Activated naive CD4-positive, alpha-beta T cell treated with anti-CD3 and anti-CD28 coated beads, Interleukin-2, amount 10 ng/mL, durations not matched to agents 7 days and 5 days (primary cell): ENCODE measurements at regions not wholly inside any gene's neighbourhood (a gene's known extent, or its start where the extent isn't known, plus 50 kb on each side); places are given as distances from the start of the nearest gene placed in this dataset.

Experiments used
- CTCF ChIA-PET: fragments of 350-600 bp; sonication (Branson Sonifier 250); formaldehyde crosslinking; loops from one replicate; lab custom pipeline; 2021; ENCODE audit warnings: antibody characterized with exemption; lab: Charles Lee
- DNase-seq: peaks from one replicate; pipeline ENCODE4 v3.0.0-alpha.2; 2020
- H3K27ac Mint-ChIP-seq: one replicate; pipeline ENCODE4 v1.8.0; 2021; ENCODE audit warnings: mild to moderate bottlenecking, moderate library complexity, mixed read lengths
- H3K27me3 Mint-ChIP-seq: one replicate; pipeline ENCODE4 v1.8.0; 2021; ENCODE audit warnings: mild to moderate bottlenecking, mixed read lengths
- H3K36me3 Mint-ChIP-seq: one replicate; pipeline ENCODE4 v1.8.0; 2021; ENCODE audit warnings: mixed read lengths
- H3K4me1 Mint-ChIP-seq: one replicate; pipeline ENCODE4 v1.8.0; 2021; ENCODE audit warnings: mixed read lengths
- H3K4me3 Mint-ChIP-seq: one replicate; pipeline ENCODE4 v1.8.0; 2021; ENCODE audit warnings: mild to moderate bottlenecking, moderate library complexity, mixed read lengths
- H3K9me3 Mint-ChIP-seq: one replicate; pipeline ENCODE4 v1.8.0; 2021; ENCODE audit warnings: mixed read lengths

GRCh38 chr4:163930086-163930485 is 435.6 kb downstream of the TMA16 start:
- DNase-seq = no peak
- H3K4me1 Mint-ChIP-seq = no peaks in the 10 kb centered on the region
- H3K9me3 Mint-ChIP-seq = no peaks in the 10 kb centered on the region
- no peaks in the 10 kb centered on the region for H3K36me3 Mint-ChIP-seq
- H3K27me3 Mint-ChIP-seq = no peaks in the 10 kb centered on the region
- H3K4me3 Mint-ChIP-seq = no peak overlapping the region
- CTCF ChIA-PET = no interaction called here
- H3K27ac Mint-ChIP-seq = no peak overlapping the region

GRCh38 chr4:163932504-163932903 is 438.0 kb downstream of the TMA16 start:
- Mint-ChIP-seq H3K9me3 (no peaks in the 10 kb centered on the region), H3K4me3 (no peak overlapping the region), H3K27me3 (no peaks in the 10 kb centered on the region), H3K27ac (no peak overlapping the region), H3K4me1 (no peaks in the 10 kb centered on the region), H3K36me3 (no peaks in the 10 kb centered on the region)
- no peak for DNase-seq
- CTCF ChIA-PET = no interaction called here

DNA sequence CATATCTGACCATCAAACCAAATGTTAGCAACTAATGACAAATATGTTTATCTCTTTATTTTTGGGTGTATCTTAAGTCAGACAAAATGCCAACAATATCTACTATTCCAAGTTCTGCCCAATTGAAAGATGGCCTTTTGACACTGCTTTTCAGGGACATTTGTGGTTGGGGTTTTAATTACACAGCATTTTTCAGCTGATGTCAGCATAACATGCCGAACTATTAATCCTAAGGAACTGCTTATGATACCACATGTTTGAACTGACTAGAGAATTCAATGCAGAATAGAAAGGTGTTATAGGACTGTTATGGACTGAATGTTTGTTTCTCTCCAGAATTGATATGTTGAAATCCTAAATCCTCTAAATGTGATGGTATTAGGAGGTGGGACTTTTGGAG is 445.1 kb downstream of the TMA16 start:
- no peak overlapping the region for H3K4me3 Mint-ChIP-seq
- no peaks in the 10 kb centered on the region for H3K36me3 Mint-ChIP-seq
- no peak overlapping the region for H3K27ac Mint-ChIP-seq
- H3K27me3 Mint-ChIP-seq = no peaks in the 10 kb centered on the region
- no peak for DNase-seq
- H3K9me3 Mint-ChIP-seq = no peaks in the 10 kb centered on the region
- no peaks in the 10 kb centered on the region for H3K4me1 Mint-ChIP-seq
- CTCF ChIA-PET = no interaction called here

DNA sequence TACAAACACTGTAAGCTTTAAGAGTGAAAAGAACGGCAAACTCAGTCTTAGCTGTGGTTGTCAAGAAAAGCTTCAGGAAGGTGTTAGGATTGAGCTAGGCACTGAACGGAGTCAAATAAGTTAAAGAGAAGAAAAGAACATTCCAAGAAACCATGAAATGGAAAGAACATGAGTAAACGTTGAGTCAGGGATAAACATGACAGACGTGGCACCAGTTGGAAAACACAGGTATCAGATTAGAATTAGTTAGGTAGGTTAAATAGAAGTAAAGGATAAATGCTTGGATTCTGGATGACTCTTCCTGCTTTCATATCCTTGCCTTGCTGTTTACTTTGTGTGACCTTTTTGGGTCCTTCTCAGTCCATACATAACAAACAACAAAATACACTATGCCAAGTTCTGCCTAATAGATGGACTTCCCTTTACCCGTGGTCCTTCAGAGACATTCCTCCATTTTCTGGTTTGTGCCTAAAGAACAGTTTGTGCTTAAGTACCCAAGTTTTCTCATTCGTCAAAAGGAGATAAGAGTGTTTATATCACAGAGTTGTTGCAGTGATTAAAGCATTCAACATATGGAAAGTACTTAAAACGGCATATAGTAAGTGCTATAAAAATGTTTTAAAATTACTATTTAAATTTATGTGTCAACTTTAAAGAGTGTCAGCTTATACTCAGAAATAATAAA is 446.9 kb downstream of the TMA16 start:
- Mint-ChIP-seq H3K9me3 (no peaks in the 10 kb centered on the region), H3K27ac (no peak overlapping the region), H3K4me1 (no peaks in the 10 kb centered on the region), H3K36me3 (no peaks in the 10 kb centered on the region), H3K4me3 (no peak overlapping the region), H3K27me3 (no peaks in the 10 kb centered on the region)
- CTCF ChIA-PET = no interaction called here
- no peak for DNase-seq

DNA sequence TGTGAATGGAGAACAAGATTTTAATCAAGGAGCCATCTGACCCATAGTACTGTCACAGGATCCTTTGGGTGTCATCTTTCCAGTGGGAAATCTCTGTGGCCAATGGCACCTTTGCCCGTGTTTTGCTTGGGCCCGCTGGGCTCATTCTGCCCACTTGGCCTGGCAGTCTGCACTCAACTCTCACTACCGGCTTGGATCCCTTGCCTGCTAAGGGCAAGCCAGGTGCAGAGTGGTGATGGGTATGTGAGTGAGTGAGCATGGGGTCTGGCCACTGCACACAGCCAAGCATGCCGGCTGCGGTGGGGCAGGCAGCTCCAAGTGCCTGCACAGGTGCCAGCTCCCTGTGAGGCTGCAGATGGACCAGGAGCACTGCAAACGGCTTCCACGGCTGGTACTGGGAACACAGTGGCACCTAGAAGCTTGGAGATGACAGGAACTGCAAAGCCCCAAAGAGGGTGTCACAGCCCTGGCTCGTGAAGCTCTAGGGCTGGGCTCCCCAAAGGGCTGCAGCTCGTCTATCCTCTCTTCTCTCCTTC is 454.5 kb downstream of the TMA16 start:
- Mint-ChIP-seq H3K36me3 (no peaks in the 10 kb centered on the region), H3K27ac (no peak overlapping the region), H3K27me3 (no peaks in the 10 kb centered on the region), H3K9me3 (no peaks in the 10 kb centered on the region), H3K4me3 (no peak overlapping the region), H3K4me1 (no peaks in the 10 kb centered on the region)
- CTCF ChIA-PET = no interaction called here
- no peak for DNase-seq

GRCh38 chr4:163949976-163950601 is 455.6 kb downstream of the TMA16 start:
- no peaks in the 10 kb centered on the region for H3K27me3 Mint-ChIP-seq
- CTCF ChIA-PET = no interaction called here
- H3K4me1 Mint-ChIP-seq = no peaks in the 10 kb centered on the region
- DNase-seq = no peak
- H3K4me3 Mint-ChIP-seq = no peak overlapping the region
- no peak overlapping the region for H3K27ac Mint-ChIP-seq
- no peaks in the 10 kb centered on the region for H3K9me3 Mint-ChIP-seq
- no peaks in the 10 kb centered on the region for H3K36me3 Mint-ChIP-seq

DNA sequence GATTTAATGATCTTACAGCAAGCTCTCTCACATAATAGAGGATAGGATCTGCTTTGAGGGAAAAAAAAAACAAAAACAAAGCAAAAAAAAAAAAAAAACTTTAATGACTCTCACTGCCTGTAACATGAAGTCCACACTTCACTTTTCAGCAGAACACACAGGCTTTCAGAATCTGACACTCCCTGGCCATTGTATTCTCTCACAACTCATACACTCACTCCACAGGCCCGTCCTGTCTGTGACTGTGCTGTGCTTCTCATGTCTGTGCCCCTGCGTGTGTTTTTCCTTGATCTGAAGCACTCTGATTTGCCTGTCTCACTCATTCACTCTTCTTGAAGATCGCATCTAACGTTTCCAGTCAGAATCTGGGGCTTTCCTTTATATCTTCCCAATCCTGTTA is 460.8 kb downstream of the TMA16 start:
- DNase-seq = no peak
- Mint-ChIP-seq H3K4me1 (no peaks in the 10 kb centered on the region), H3K27me3 (no peaks in the 10 kb centered on the region), H3K27ac (no peak overlapping the region), H3K4me3 (no peak overlapping the region), H3K9me3 (no peaks in the 10 kb centered on the region), H3K36me3 (no peaks in the 10 kb centered on the region)
- CTCF ChIA-PET = no interaction called here

GRCh38 chr4:163958751-163959150 is 464.3 kb downstream of the TMA16 start:
- Mint-ChIP-seq H3K27ac (no peak overlapping the region), H3K4me1 (no peaks in the 10 kb centered on the region), H3K36me3 (no peaks in the 10 kb centered on the region), H3K4me3 (no peak overlapping the region), H3K27me3 (no peaks in the 10 kb centered on the region), H3K9me3 (no peaks in the 10 kb centered on the region)
- CTCF ChIA-PET = no interaction called here
- DNase-seq = no peak

- Mint-ChIP-seq H3K27me3 (no peaks in the 10 kb centered on the region), H3K4me3 (no peak overlapping the region), H3K9me3 (no peaks in the 10 kb centered on the region), H3K4me1 (no peaks in the 10 kb centered on the region), H3K27ac (no peak overlapping the region), H3K36me3 (no peaks in the 10 kb centered on the region)
- CTCF ChIA-PET = no interaction called here
- no peak for DNase-seq
These were observed 465.4 kb downstream of the TMA16 start for GRCh38 chr4:163959932-163960331.

DNA sequence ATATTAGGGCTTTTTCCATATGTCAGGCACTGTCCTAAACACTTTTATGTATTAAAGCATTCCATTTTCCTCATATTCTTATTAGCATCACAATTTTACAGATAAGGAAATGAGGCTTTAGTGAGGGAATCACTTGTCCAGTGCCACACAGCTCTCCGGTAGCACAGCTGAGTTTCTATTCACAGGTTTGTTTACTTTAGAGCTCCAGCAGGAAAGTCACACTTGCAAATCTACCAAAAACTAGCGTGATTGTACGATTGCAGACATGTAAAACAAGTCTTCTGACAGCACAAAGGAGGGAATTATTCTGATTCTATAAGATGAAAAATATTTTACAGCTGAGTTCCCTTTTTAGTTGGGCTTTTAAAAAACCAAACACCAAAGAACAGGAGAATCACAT is 472.1 kb downstream of the TMA16 start:
- CTCF ChIA-PET = no interaction called here
- no peak for DNase-seq
- no peaks in the 10 kb centered on the region for H3K27me3 Mint-ChIP-seq

DNA sequence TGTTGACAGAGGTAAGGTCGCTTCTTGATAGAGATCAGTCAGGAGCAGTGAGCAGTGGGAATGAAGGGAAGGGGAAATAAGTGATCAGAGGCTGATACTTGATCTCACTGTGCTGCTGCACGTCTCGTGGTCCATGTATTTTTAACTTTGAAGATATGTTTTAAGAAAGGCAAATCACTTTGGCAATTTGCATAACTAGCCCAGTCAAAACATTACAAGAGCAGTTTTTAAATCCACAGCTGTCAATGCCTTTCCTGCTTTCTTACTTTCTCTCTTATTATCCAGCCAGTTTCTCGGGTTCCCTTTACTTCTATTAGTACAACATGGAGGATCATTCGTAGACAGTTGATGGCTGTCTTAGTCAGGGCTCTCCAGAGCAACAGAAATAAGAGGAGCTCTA is 472.8 kb downstream of the TMA16 start:
- DNase-seq = no peak
- Mint-ChIP-seq H3K4me3 (no peak overlapping the region), H3K27ac (no peak overlapping the region), H3K9me3 (no peaks in the 10 kb centered on the region), H3K27me3 (no peaks in the 10 kb centered on the region), H3K36me3 (no peaks in the 10 kb centered on the region), H3K4me1 (no peaks in the 10 kb centered on the region)
- CTCF ChIA-PET = no interaction called here

More for the DNA sequence above, 472.1 kb downstream of the TMA16 start:
- Mint-ChIP-seq H3K36me3 (no peaks in the 10 kb centered on the region), H3K4me1 (no peaks in the 10 kb centered on the region), H3K27ac (no peak overlapping the region), H3K4me3 (no peak overlapping the region), H3K9me3 (no peaks in the 10 kb centered on the region)

GRCh38 chr4:163967710-163968109 is 473.2 kb downstream of the TMA16 start:
- Mint-ChIP-seq H3K27ac (no peak overlapping the region), H3K9me3 (no peaks in the 10 kb centered on the region), H3K4me3 (no peak overlapping the region), H3K36me3 (no peaks in the 10 kb centered on the region), H3K27me3 (no peaks in the 10 kb centered on the region), H3K4me1 (no peaks in the 10 kb centered on the region)
- CTCF ChIA-PET = no interaction called here
- DNase-seq = no peak

GRCh38 chr4:163969291-163969690 is 474.8 kb downstream of the TMA16 start:
- CTCF ChIA-PET = no interaction called here
- Mint-ChIP-seq H3K27ac (no peak overlapping the region), H3K36me3 (no peaks in the 10 kb centered on the region), H3K27me3 (no peaks in the 10 kb centered on the region), H3K4me3 (no peak overlapping the region), H3K4me1 (no peaks in the 10 kb centered on the region), H3K9me3 (no peaks in the 10 kb centered on the region)
- no peak for DNase-seq

DNA sequence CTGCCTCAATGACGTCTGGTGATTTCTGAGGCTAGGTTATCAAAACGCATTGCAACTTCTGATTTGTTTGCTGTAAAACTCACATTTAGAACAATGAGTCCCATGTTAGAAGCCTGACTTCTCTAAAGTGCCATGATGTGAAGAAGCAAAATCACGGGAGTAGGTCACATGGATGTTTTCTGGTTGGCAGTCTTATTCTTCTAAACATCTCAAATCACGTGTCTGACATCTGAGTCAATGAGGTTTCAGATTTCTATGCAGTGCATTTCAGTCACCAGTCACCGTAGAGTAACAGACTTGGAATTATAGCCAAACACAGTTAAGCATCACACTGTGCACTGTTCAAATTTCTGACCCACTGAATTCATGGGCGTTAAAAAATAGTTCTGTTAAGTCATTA is 482.1 kb downstream of the TMA16 start:
- Mint-ChIP-seq H3K9me3 (no peaks in the 10 kb centered on the region), H3K27ac (no peak overlapping the region)

DNA sequence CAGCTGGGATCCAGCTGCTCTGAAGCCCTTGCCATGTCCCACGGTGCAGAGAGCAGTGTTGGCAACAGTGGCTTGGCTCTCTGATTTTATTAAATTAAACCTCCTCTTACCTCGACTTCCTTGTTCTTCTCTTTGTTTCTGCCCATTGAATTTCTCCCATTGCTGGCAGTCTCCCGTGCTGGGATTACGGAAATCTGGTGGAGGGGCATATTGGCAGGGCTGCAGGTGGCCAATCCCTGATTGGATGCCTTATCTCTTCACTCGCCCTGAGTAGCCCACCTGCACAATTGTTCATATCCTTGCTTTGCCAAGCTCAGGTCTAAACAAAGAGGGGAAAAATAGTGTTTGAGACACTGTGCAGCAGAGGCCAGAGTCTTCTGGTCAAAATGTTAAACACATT is 493.9 kb downstream of the TMA16 start:
- Mint-ChIP-seq H3K4me3 (no peak overlapping the region), H3K9me3 (no peaks in the 10 kb centered on the region), H3K4me1 (no peaks in the 10 kb centered on the region), H3K27me3 (no peaks in the 10 kb centered on the region), H3K27ac (no peak overlapping the region), H3K36me3 (no peaks in the 10 kb centered on the region)
- DNase-seq = no peak
- CTCF ChIA-PET = no interaction called here

More for the DNA sequence above, 482.1 kb downstream of the TMA16 start:
- Mint-ChIP-seq H3K4me3 (no peak overlapping the region), H3K4me1 (no peaks in the 10 kb centered on the region), H3K27me3 (no peaks in the 10 kb centered on the region), H3K36me3 (no peaks in the 10 kb centered on the region)
- CTCF ChIA-PET = no interaction called here
- no peak for DNase-seq
